Epidermal melanocyte (primary cell): ENCODE measurements at regions not wholly inside any gene's neighbourhood (a gene's known extent, or its start where the extent isn't known, plus 50 kb on each side); places are given as distances from the start of the nearest gene placed in this dataset.

Experiments used
- DNase-seq: peaks from one replicate; pipeline ENCODE4 v3.0.0; 2011; ENCODE audit warnings: low spot score; ENCODE audit not compliant: insufficient read length

GRCh38 chr2:49514201-49514600 is 359.9 kb upstream of the FSHR start:
- DNase-seq: no peak

- no peak for DNase-seq
These were observed 336.4 kb upstream of the FSHR start for GRCh38 chr2:49490710-49491109.

- DNase-seq: no peak
These were observed 332.8 kb upstream of the FSHR start for GRCh38 chr2:49487139-49487538.

GRCh38 chr2:49480520-49480919 is 326.2 kb upstream of the FSHR start:
- DNase-seq: no peak

GRCh38 chr2:49465157-49465831 is 311.0 kb upstream of the FSHR start:
- no peak for DNase-seq

- DNase-seq: no peak
These were observed 305.1 kb upstream of the FSHR start for GRCh38 chr2:49459314-49459993.

- no peak for DNase-seq
These were observed 289.7 kb upstream of the FSHR start for GRCh38 chr2:49444005-49444404.

- DNase-seq: no peak
These were observed 272.7 kb upstream of the FSHR start for GRCh38 chr2:49426996-49427395.

GRCh38 chr2:49416252-49416651 is 261.9 kb upstream of the FSHR start:
- DNase-seq: no peak

GRCh38 chr2:49404108-49404507 is 249.8 kb upstream of the FSHR start:
- DNase-seq: no peak

GRCh38 chr2:49403637-49404036 is 249.3 kb upstream of the FSHR start:
- DNase-seq: no peak

- DNase-seq: no peak
These were observed 225.1 kb upstream of the FSHR start for GRCh38 chr2:49379406-49379805.

- DNase-seq: no peak
These were observed 216.9 kb upstream of the FSHR start for GRCh38 chr2:49371128-49371701.

GRCh38 chr2:49369650-49370049 is 215.3 kb upstream of the FSHR start:
- no peak for DNase-seq

- no peak for DNase-seq
These were observed 214.8 kb upstream of the FSHR start for GRCh38 chr2:49369101-49369500.

- no peak for DNase-seq
These were observed 212.7 kb upstream of the FSHR start for GRCh38 chr2:49367003-49367402.

GRCh38 chr2:49360407-49360767 is 206.1 kb upstream of the FSHR start:
- DNase-seq: no peak

GRCh38 chr2:49359721-49360406 is 205.5 kb upstream of the FSHR start:
- DNase-seq: no peak

GRCh38 chr2:49355611-49356010 is 201.3 kb upstream of the FSHR start:
- no peak for DNase-seq

- DNase-seq: no peak
These were observed 197.2 kb upstream of the FSHR start for GRCh38 chr2:49351560-49351959.

GRCh38 chr2:49343638-49344037 is 189.3 kb upstream of the FSHR start:
- no peak for DNase-seq

- no peak for DNase-seq
These were observed 187.8 kb upstream of the FSHR start for GRCh38 chr2:49342156-49342555.
